Testis (tissue), 2 donors: ENCODE measurements at regions not wholly inside any gene's neighbourhood (a gene's known extent, or its start where the extent isn't known, plus 50 kb on each side); places are given as distances from the start of the nearest gene placed in this dataset.
"Not testable (repeated sequence)": the region's sequence is repeated elsewhere in the genome, so short reads cannot be mapped to it uniquely, and the experiment has no call there.

Source experiments
- DNase-seq: peaks from one replicate; pipeline ENCODE4 v3.0.0-alpha.2; 2019
- H3K27ac ChIP-seq, 2 donors: fragments of 200-600 bp; sonication (generic); one replicate each; pipeline ENCODE4 v1.5.1; 2019
- H3K27me3 ChIP-seq: fragments of 200-600 bp; sonication (generic); one replicate; pipeline ENCODE4 v1.5.1; 2019
- H3K36me3 ChIP-seq: fragments of 200-600 bp; sonication (generic); one replicate; pipeline ENCODE4 v1.5.1; 2017; ENCODE audit warnings: low read depth; ENCODE audit errors: missing control alignments
- H3K4me1 ChIP-seq: fragments of 200-600 bp; sonication (generic); one replicate; pipeline ENCODE4 v1.5.1; 2019
- H3K4me3 ChIP-seq, 2 donors: fragments of 200-600 bp; sonication (generic); one replicate each; pipeline ENCODE4 v1.5.1; 2017 to 2019
- H3K9me3 ChIP-seq: fragments of 200-600 bp; sonication (generic); one replicate; pipeline ENCODE4 v1.5.1; 2017
- POLR2A ChIP-seq: fragments of 450-650 bp; IDR thresholded peaks from one replicate; pipeline ENCODE4 v1.6.1; 2017; ENCODE audit warnings: antibody characterized with exemption, mild to moderate bottlenecking, moderate library complexity
- WGBS, 2 donors: methylation state at CpG; one replicate each; pipeline ENCODE4 v1.1.5; 2018; 5-methylcytosine and 5-hydroxymethylcytosine counted together
- intact Hi-C: fragments of 100-400 bp; cut with DNase I; formaldehyde crosslinking; loops from one replicate; pipeline ENCODE4 v1.15.1; 2023; ENCODE audit warnings: low total_unique reads
- TF ChIP-seq, protein P1 (sequence below), 3 experiments: fragments of 450-650 bp in 2 of 3; fragments of 200-600 bp in 1 of 3; sonication (generic) in 1 of 3; IDR thresholded peaks; one replicate each; pipeline ENCODE4 v1.5.1; 2016 to 2019; ENCODE audit warnings: antibody characterized with exemption in 3 of 3, mild to moderate bottlenecking in 2 of 3, moderate library complexity in 1 of 3

DNA sequence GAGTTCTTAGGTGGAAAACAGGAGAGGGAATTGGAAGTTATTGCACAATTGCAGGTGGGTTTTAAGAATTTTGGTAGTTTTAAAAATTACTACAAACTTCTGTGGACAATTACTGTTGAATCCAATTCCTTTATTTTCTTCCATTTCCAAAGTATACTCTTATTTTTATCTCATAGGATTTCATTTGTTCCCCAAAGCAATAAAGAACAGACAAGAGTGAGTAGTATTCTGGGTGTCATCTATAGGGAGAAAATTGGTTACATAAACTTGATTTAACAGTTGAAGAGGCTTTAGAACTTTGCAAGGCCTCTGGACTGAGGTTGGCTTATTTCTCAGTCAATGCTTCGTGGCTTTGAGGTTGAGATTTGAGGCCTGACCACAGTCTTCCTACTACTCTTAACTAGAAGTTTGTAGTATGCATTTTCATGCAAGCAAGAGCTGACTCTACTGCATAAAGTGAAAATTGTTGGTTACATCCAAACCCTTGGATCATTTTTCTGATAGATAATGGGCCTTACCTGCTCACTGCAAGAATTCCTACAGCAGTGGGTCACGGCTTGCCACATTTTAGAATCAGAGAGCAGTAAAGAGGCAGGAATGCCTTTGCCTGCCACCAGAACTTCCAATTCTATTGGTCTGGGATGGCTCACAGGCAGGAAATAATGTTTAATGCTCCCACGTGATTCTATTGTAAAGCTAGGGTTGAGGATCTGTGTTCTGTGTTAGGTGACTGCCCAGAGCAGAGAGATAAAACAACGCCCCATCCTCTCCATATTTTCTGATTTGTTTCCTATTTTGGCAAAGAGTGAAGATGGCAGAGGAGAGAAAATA, 270.5 kb downstream of the TTC6 start:
- Histone ChIP-seq H3K4me3 (no peak overlapping the region), H3K27ac (no peak overlapping the region), H3K4me1 (no peaks in the 10 kb centered on the region), H3K36me3 (no peaks in the 10 kb centered on the region), H3K27me3 (no peaks in the 10 kb centered on the region), H3K9me3 (no peaks in the 10 kb centered on the region)
- 79 to 82% methylated on average over 4 of the region's 4 CpGs for WGBS, 2 donors
- no peak for TF ChIP-seq POLR2A
- TF ChIP-seq, protein P1, sequence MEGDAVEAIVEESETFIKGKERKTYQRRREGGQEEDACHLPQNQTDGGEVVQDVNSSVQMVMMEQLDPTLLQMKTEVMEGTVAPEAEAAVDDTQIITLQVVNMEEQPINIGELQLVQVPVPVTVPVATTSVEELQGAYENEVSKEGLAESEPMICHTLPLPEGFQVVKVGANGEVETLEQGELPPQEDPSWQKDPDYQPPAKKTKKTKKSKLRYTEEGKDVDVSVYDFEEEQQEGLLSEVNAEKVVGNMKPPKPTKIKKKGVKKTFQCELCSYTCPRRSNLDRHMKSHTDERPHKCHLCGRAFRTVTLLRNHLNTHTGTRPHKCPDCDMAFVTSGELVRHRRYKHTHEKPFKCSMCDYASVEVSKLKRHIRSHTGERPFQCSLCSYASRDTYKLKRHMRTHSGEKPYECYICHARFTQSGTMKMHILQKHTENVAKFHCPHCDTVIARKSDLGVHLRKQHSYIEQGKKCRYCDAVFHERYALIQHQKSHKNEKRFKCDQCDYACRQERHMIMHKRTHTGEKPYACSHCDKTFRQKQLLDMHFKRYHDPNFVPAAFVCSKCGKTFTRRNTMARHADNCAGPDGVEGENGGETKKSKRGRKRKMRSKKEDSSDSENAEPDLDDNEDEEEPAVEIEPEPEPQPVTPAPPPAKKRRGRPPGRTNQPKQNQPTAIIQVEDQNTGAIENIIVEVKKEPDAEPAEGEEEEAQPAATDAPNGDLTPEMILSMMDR (IDR thresholded peaks at IDR 0.05), result no peak
- DNase-seq, result no peak
- intact Hi-C loops, result no loop called here

DNA sequence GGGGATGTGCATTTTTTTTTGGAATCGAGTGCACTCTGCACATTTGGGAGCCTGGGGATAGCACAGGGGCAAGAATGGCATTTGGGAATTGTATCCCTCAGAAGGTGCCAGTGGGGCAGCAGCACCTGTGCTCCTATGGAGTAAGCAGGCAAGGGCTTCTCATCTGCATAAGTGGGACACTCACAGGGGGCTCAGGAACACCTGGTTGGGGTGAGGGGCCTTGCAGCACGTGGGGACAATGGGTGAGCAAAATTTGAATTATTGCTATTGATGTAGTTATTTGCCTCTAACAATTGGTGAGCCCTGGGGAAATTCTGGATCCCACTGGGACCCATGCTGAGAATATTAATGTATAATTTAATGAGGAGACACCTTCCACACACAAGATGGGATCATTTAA, 274.2 kb downstream of the TTC6 start:
- TF ChIP-seq, protein P1 (IDR thresholded peaks at IDR 0.05), result no peak
- TF ChIP-seq POLR2A, result no peak
- DNase-seq, result no peak
- Histone ChIP-seq H3K4me1 (no peaks in the 10 kb centered on the region), H3K27ac (no peak overlapping the region), H3K36me3 (no peaks in the 10 kb centered on the region), H3K4me3 (no peak overlapping the region), H3K9me3 (no peaks in the 10 kb centered on the region), H3K27me3 (no peaks in the 10 kb centered on the region)
- intact Hi-C loops, result no loop called here
- WGBS, 2 donors, result 51 to 55% methylated on average over 2 of the region's 2 CpGs

DNA sequence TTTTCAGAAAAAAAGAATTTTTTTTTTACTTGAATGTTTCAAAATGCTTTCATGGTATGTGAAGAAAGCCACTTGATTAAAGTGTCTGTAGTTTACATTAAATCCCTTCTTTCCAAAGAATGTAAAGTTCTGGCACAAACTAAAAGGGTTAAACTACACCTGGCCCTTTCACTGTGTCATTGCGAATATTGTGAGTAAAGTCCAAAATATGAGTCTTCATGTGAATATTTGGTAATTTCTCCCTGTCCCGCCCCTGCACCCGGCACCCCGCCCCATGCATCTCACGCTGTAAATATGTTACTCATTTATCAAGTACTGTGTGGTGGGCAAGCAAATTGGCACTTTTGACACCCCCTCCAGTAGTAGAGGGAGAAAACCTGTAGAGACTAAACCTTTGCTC, 274.7 kb downstream of the TTC6 start:
- intact Hi-C loops, result no loop called here
- H3K27ac ChIP-seq, result no peak overlapping the region
- no peak for TF ChIP-seq POLR2A
- TF ChIP-seq, protein P1 (IDR thresholded peaks at IDR 0.05), result no peak

DNA sequence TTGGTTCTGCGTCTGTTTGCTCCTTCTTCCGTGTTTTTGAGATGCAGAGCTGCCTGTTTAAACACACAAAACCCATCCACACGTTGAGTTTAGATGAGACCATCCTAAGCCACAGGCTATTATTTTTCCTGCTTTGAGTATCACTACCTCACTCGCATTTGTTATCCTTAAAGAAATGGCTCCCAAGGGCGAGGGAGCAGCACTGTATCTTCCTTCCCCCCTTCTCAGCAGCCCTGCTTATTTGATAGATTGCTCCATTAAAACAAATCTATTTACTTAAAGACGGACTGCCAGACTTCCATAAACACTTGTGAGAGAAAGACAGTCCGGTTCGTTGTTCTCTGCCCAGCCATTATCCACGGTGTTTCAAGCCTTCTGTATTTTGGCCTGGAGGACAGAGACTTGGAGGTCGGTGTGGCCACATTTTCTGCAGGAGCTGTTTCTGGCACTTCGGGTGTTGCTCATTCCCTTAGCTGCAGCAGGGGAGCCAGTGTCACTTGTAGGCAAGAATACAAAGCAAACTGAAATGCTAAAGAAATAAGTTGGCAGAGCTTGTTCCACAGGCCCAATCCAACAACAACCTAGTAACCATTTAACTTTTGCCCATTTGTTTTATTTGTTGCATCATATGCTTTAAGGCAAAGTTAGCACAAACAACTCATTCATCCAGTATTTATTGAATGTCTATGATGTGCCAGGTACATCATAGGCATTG, 275.4 kb downstream of the TTC6 start:
- Histone ChIP-seq H3K36me3 (no peaks in the 10 kb centered on the region), H3K27ac (no peak overlapping the region), H3K4me3 (no peak overlapping the region), H3K4me1 (no peaks in the 10 kb centered on the region), H3K27me3 (no peaks in the 10 kb centered on the region), H3K9me3 (no peaks in the 10 kb centered on the region)
- TF ChIP-seq, protein P1 (IDR thresholded peaks at IDR 0.05), result no peak
- no peak for TF ChIP-seq POLR2A
- no peak for DNase-seq
- WGBS, 2 donors, result 64 to 79% methylated on average over 11 of the region's 11 CpGs
- intact Hi-C loops, result no loop called here

More for the DNA sequence above, 274.7 kb downstream of the TTC6 start:
- no peak for DNase-seq
- Histone ChIP-seq H3K27me3 (no peaks in the 10 kb centered on the region), H3K4me3 (no peak overlapping the region), H3K4me1 (no peaks in the 10 kb centered on the region), H3K9me3 (no peaks in the 10 kb centered on the region), H3K36me3 (no peaks in the 10 kb centered on the region)
- WGBS, 2 donors, result 92 to 98% methylated on average over 5 of the region's 5 CpGs

DNA sequence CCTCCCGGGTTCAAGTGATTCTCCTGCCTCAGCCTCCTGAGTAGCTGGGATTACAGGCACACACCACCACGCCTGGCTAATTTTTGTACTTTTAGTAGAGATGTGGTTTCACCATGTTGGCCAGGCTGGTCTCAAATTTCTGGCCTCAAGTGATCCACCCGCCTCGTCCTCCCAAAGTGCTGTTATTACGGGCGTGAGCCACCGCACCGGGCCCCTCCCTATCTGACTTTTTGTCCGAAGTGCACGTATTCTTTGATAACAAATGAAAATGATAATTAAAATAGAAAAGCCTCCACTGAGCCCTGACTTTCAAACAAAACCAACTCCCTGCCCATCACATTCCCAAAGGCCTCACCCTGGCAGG, 278.6 kb downstream of the TTC6 start:
- H3K36me3 ChIP-seq, H3K4me1 ChIP-seq, DNase-seq, H3K27ac ChIP-seq, H3K4me3 ChIP-seq, H3K27me3 ChIP-seq, intact Hi-C loops, H3K9me3 ChIP-seq: not testable (repeated sequence)
- WGBS, 2 donors, result 67 to 70% methylated on average over 10 of the region's 10 CpGs
